Neuronal stem cell (in vitro differentiated cells): ENCODE measurements at regions not wholly inside any gene's neighbourhood (a gene's known extent, or its start where the extent isn't known, plus 50 kb on each side); places are given as distances from the start of the nearest gene placed in this dataset.

ENCODE experiments used
- DNase-seq: peaks from one replicate; pipeline ENCODE4 v3.0.0-alpha.2; 2013; ENCODE audit warnings: low spot score
- H2AFZ ChIP-seq: one replicate; pipeline ENCODE4 v1.6.1; 2013; ENCODE audit warnings: mild to moderate bottlenecking, low read length, inconsistent platforms
- H2AK5ac ChIP-seq: 2 replicates; pipeline ENCODE4 v1.6.1; 2013; ENCODE audit warnings: low read depth, mild to moderate bottlenecking, inconsistent platforms, low read length, moderate library complexity, mixed read lengths
- H2BK120ac ChIP-seq: 2 replicates; pipeline ENCODE4 v1.6.1; 2013; ENCODE audit warnings: low read depth, mild to moderate bottlenecking, inconsistent platforms, low read length, moderate library complexity, mixed read lengths
- H2BK12ac ChIP-seq: one replicate; pipeline ENCODE4 v1.6.1; 2013; ENCODE audit warnings: low read length, inconsistent platforms
- H2BK15ac ChIP-seq: 2 replicates; pipeline ENCODE4 v1.6.1; 2013; ENCODE audit warnings: mild to moderate bottlenecking, low read length, inconsistent platforms, mixed read lengths
- H2BK5ac ChIP-seq: one replicate; pipeline ENCODE4 v1.6.1; 2013; ENCODE audit warnings: inconsistent platforms, mild to moderate bottlenecking, low read length, moderate library complexity
- H3K14ac ChIP-seq: one replicate; pipeline ENCODE4 v1.6.1; 2013; ENCODE audit warnings: low read length, inconsistent platforms
- H3K18ac ChIP-seq: 2 replicates; pipeline ENCODE4 v1.6.1; 2013; ENCODE audit warnings: low read length, inconsistent platforms
- H3K23ac ChIP-seq: 2 replicates; pipeline ENCODE4 v1.6.1; 2013; ENCODE audit warnings: low read depth, mild to moderate bottlenecking, mixed read lengths, low read length, inconsistent platforms; ENCODE audit not compliant: poor library complexity
- H3K27ac ChIP-seq: replicated peaks from 3 replicates; pipeline ENCODE4 v1.5.1; 2013; ENCODE audit warnings: low read length, inconsistent platforms
- H3K27me3 ChIP-seq, 3 experiments: 2 replicates each; pipeline ENCODE4 v1.6.1; 2013; ENCODE audit warnings: low read length in 3 of 3, mild to moderate bottlenecking in 2 of 3, inconsistent platforms in 1 of 3, low read depth in 1 of 3, mixed read lengths in 1 of 3, moderate library complexity in 1 of 3; ENCODE audit not compliant: control insufficient read depth in 3 of 3, insufficient read depth in 3 of 3
- H3K36me3 ChIP-seq, 2 donors: replicated peaks in 1 of 2; 2 replicates each; pipeline ENCODE4 v1.6.1; 2013; ENCODE audit warnings: low read length in 2 of 2; ENCODE audit not compliant: control insufficient read depth in 2 of 2, insufficient read depth in 2 of 2
- H3K4ac ChIP-seq: 2 replicates; pipeline ENCODE4 v1.6.1; 2013; ENCODE audit warnings: inconsistent platforms, mild to moderate bottlenecking, low read length, moderate library complexity
- H3K4me1 ChIP-seq, 2 donors: 1 replicate in 1 of 2; 2 replicates in 1 of 2; pipeline ENCODE4 v1.6.1; 2013; ENCODE audit warnings: low read length in 2 of 2, low read depth in 1 of 2; ENCODE audit not compliant: control insufficient read depth in 2 of 2, insufficient read depth in 1 of 2
- H3K4me2 ChIP-seq: one replicate; pipeline ENCODE4 v1.6.1; 2013; ENCODE audit warnings: mild to moderate bottlenecking, low read length, inconsistent platforms; ENCODE audit not compliant: insufficient read depth, poor library complexity, severe bottlenecking
- H3K4me3 ChIP-seq, 2 donors: 2 replicates each; pipeline ENCODE4 v1.5.1; 2013; ENCODE audit warnings: low read length in 2 of 2, mild to moderate bottlenecking in 2 of 2, inconsistent platforms in 1 of 2, moderate library complexity in 1 of 2
- H3K79me1 ChIP-seq: one replicate; pipeline ENCODE4 v1.6.1; 2013; ENCODE audit warnings: low read depth, mild to moderate bottlenecking, inconsistent platforms, low read length, moderate library complexity
- H3K9ac ChIP-seq: one replicate; pipeline ENCODE4 v1.6.1; 2013; ENCODE audit warnings: mild to moderate bottlenecking, low read depth, low read length, inconsistent platforms; ENCODE audit not compliant: poor library complexity
- H3K9me3 ChIP-seq, 2 donors: replicated peaks in 1 of 2; 2 replicates each; pipeline versions ENCODE3 to v1.6.1; 2013; ENCODE audit warnings: low read length in 2 of 2, mild to moderate bottlenecking in 2 of 2, inconsistent platforms in 1 of 2, low read depth in 1 of 2, mixed read lengths in 1 of 2, moderate library complexity in 1 of 2; ENCODE audit not compliant: control insufficient read depth in 2 of 2, insufficient read depth in 1 of 2
- H4K8ac ChIP-seq: one replicate; pipeline ENCODE4 v1.6.1; 2013; ENCODE audit warnings: low read depth, mild to moderate bottlenecking, inconsistent platforms, low read length, moderate library complexity
- H4K91ac ChIP-seq: one replicate; pipeline ENCODE4 v1.6.1; 2013; ENCODE audit warnings: low read length, low read depth, mild to moderate bottlenecking, inconsistent platforms; ENCODE audit not compliant: poor library complexity
- WGBS, 2 donors: extraction: QIAGEN DNeasy Blood & Tissue Kit; methylation state at CpG; one replicate each; pipeline ENCODE4 v1.1.7; 2013; ENCODE audit warnings: missing lambda C conversion rate in 2 of 2, mixed read lengths in 1 of 2; ENCODE audit not compliant: insufficient read length in 2 of 2, insufficient replicate concordance in 1 of 2; ENCODE audit errors: extremely low coverage in 2 of 2; 5-methylcytosine and 5-hydroxymethylcytosine counted together

DNA sequence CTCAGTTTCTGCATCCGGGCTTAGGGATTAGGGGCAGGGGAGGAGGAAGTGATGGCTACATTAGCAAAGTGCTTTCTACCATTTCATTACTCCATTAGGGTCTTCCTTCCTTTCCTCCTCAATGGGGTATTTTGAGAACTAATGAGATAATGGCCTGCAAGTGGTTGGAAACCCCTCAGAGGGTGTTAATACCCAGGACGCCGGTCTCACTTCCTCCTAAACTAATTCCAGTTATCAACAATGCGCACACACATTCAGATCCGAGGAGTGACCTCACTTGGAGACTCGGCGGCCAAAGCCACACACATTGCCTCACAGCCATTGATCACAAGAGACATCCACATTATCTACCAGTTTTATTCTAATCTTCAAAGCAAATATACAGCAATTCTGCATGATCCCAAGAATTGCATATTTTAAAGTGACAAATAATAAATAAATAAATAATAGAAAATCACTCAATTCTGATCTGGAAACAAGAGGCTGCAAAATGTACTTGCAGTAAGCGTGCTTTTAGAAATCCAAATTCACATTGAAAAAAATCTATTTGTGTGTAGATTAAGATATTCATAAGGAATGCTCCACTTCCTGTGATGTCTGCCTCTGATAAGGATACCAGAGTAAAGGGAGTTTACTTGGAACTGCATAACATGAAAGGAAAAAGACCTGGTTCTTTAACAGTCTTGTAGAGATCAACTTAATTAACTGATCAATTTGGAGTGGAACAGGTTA is 329.1 kb downstream of the FBXW7 start:
- Histone ChIP-seq H3K9me3 (no peaks in the 10 kb centered on the region), H2BK12ac (no peak overlapping the region), H2BK120ac (no peak overlapping the region), H2BK5ac (no peak overlapping the region), H3K9ac (no peak overlapping the region), H3K14ac (no peak overlapping the region), H3K27ac (no peak overlapping the region), H4K91ac (no peak overlapping the region), H3K27me3 (no peaks in the 10 kb centered on the region), H3K36me3 (no peaks in the 10 kb centered on the region), H2AFZ (no peak overlapping the region), H3K79me1 (no peaks in the 10 kb centered on the region), H3K4me1 (no peaks in the 10 kb centered on the region), H3K18ac (no peak overlapping the region), H3K4me3 (no peak overlapping the region), H2BK15ac (no peak overlapping the region), H3K4me2 (no peak overlapping the region), H3K23ac (no peak overlapping the region), H3K4ac (no peak overlapping the region), H4K8ac (no peak overlapping the region), H2AK5ac (no peak overlapping the region)
- DNase-seq, result no peak
- WGBS, 2 donors, result no CpG with 5 or more reads among the region's 8 CpGs

DNA sequence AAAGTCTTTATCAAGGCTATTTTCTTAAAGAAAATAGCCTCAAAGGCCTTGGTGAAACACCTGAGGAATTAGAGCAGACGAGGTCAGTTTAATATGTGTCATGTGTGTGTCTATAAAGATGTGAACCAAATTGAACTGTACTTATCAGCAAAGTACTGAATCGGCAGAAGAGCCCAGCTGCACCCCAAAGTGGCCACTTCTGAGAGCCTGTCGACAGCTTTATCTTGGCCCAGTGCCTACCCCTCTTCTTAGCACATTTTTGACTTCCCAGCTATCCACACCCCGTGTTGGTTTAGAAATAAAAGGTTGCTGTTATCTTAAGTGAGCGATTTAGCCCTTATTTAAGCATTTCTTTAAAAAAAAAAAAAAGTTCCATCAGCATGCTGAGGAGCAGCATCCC is 329.7 kb downstream of the FBXW7 start:
- Histone ChIP-seq H2BK15ac (no peak overlapping the region), H2BK5ac (no peak overlapping the region), H4K8ac (no peak overlapping the region), H2BK12ac (no peak overlapping the region), H3K9me3 (no peaks in the 10 kb centered on the region), H3K23ac (no peak overlapping the region), H2AK5ac (no peak overlapping the region), H2BK120ac (no peak overlapping the region), H3K9ac (no peak overlapping the region), H4K91ac (no peak overlapping the region), H3K4me1 (no peaks in the 10 kb centered on the region), H3K14ac (no peak overlapping the region), H3K36me3 (no peaks in the 10 kb centered on the region), H3K27ac (no peak overlapping the region), H3K27me3 (no peaks in the 10 kb centered on the region), H2AFZ (no peak overlapping the region), H3K79me1 (no peaks in the 10 kb centered on the region), H3K4me3 (no peak overlapping the region), H3K4me2 (no peak overlapping the region), H3K18ac (no peak overlapping the region), H3K4ac (no peak overlapping the region)
- WGBS, 2 donors, result no CpG with 5 or more reads among the region's 5 CpGs
- no peak for DNase-seq

DNA sequence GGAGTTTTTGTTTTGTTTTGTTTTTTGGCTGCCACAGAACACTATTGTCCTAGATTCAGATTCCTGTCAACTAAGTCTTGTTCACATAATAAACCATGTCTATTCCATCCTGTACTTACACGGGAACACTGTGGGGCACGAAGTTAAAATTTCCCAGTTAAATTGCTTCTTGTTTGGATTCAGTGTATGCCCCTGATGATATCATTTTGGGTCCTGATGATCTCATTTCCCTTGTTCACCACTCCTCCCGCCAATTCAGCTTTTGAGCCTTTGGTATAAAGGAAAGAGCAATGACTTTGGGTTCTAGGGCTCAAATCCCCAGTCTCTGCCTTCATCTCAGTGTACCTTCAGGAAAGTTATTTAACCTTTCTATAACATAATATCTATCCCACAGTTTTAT is 333.5 kb downstream of the FBXW7 start:
- Histone ChIP-seq H3K9me3 (no peaks in the 10 kb centered on the region), H3K4ac (no peak overlapping the region)

DNA sequence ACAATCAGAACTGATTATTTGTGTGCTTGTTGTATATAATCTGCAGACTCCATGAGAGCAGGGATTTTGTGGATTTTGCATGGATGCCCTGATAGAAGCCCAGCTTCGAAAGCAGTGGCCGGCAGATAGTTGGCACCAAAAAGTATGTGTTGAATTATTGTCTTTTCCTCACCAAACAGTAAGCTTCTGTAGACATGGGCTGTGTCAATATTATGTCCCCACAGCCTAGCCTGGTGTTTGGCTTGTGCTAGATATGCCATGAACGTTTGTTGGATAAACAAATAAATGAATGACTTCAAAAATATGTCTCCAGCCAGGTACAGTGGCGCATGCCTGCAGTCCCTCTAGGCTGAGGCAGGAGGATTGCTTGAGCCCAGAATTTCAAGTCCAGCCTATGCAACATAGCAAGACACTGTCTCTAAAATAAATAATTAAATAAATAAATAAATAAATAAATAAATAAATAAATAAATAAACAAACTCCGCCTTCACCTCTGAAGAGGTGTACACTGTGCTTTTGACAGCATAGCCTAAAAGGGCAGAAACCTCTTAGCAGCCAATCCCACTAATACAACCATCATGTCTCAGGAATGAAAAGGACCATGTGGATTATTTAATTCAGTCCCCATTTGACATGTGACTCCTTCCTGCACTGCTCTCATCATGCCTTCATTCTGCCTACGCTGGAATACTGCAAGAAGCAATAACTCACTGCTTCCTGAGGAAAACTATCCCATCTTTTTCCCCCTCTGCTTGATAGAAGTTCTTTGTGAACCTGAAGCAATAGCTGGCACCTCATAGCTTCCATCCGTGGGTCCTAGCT is 335.2 kb downstream of the FBXW7 start:
- no peak overlapping the region for H2BK5ac ChIP-seq
- no peak overlapping the region for H2BK12ac ChIP-seq
- H3K4ac ChIP-seq, result no peak overlapping the region
- no peak overlapping the region for H3K14ac ChIP-seq
- no CpG with 5 or more reads among the region's 7 CpGs for WGBS, 2 donors
- H3K4me1 ChIP-seq, result no peaks in the 10 kb centered on the region
- no peak overlapping the region for H3K9ac ChIP-seq
- DNase-seq, result no peak
- no peaks in the 10 kb centered on the region for H3K27me3 ChIP-seq
- no peak overlapping the region for H3K27ac ChIP-seq
- H3K79me1 ChIP-seq, result no peaks in the 10 kb centered on the region
- no peak overlapping the region for H3K4me2 ChIP-seq
- H2BK15ac ChIP-seq, result no peak overlapping the region
- no peak overlapping the region for H3K23ac ChIP-seq
- H4K91ac ChIP-seq, result no peak overlapping the region
- H2AK5ac ChIP-seq, result no peak overlapping the region
- no peak overlapping the region for H4K8ac ChIP-seq
- no peak overlapping the region for H3K18ac ChIP-seq
- H2AFZ ChIP-seq, result no peak overlapping the region
- H2BK120ac ChIP-seq, result no peak overlapping the region
- H3K4me3 ChIP-seq, result no peak overlapping the region
- H3K9me3 ChIP-seq, result no peaks in the 10 kb centered on the region
- H3K36me3 ChIP-seq, result no peaks in the 10 kb centered on the region

More for the DNA sequence above, 333.5 kb downstream of the FBXW7 start:
- Histone ChIP-seq H2BK12ac (no peak overlapping the region), H3K4me1 (no peaks in the 10 kb centered on the region), H2AK5ac (no peak overlapping the region), H3K36me3 (no peaks in the 10 kb centered on the region), H2BK5ac (no peak overlapping the region), H3K14ac (no peak overlapping the region), H2BK15ac (no peak overlapping the region), H3K27ac (no peak overlapping the region), H3K4me2 (no peak overlapping the region), H3K23ac (no peak overlapping the region), H4K91ac (no peak overlapping the region), H2BK120ac (no peak overlapping the region), H3K18ac (no peak overlapping the region), H3K27me3 (no peaks in the 10 kb centered on the region), H3K9ac (no peak overlapping the region), H4K8ac (no peak overlapping the region), H3K4me3 (no peak overlapping the region), H3K79me1 (no peaks in the 10 kb centered on the region), H2AFZ (no peak overlapping the region)
- no CpG with 5 or more reads among the region's 3 CpGs for WGBS, 2 donors
- DNase-seq, result no peak
